ENCODE measurements at regions not wholly inside any gene's neighbourhood (a gene's known extent, or its start where the extent isn't known, plus 50 kb on each side); places are given as distances from the start of the nearest gene placed in this dataset.

- H4K20me1 ChIP-seq (ENCODE audit: insufficient read depth, low read length) = no peaks in the 10 kb centered on the region
- H3K4me1 ChIP-seq (ENCODE audit: low read length) = no peaks in the 10 kb centered on the region
- TF ChIP-seq EZH2 (optimal IDR thresholded peaks at IDR 0.05; ENCODE audit: low read depth, low read length) = no peak
- no peak overlapping the region for H3K4me3 ChIP-seq (ENCODE audit: low read length)
- H3K79me2 ChIP-seq (ENCODE audit: low read length) = no peaks in the 10 kb centered on the region
- no peaks in the 10 kb centered on the region for H3F3A ChIP-seq (ENCODE audit: insufficient read depth, low read length)
- H3K36me3 ChIP-seq (replicated peaks; ENCODE audit: insufficient read depth, low read length) = no peaks in the 10 kb centered on the region
- no peak overlapping the region for H2AFZ ChIP-seq (ENCODE audit: low read length)
- DNase-seq = no peak
- H3K4me2 ChIP-seq (ENCODE audit: low read depth, low read length) = no peak overlapping the region
- H3K27me3 ChIP-seq (replicated peaks; ENCODE audit: insufficient read depth, low read length) = no peaks in the 10 kb centered on the region
- H3K9me2 ChIP-seq (replicated peaks; ENCODE audit: insufficient read depth, low read length) = no peaks in the 10 kb centered on the region
- H3K9ac ChIP-seq (ENCODE audit: low read length) = no peak overlapping the region
- H3K27ac ChIP-seq (ENCODE audit: low read length) = no peak overlapping the region
- no peaks in the 10 kb centered on the region for H3K9me3 ChIP-seq (replicated peaks; ENCODE audit: insufficient read depth, low read length)
Measured at GRCh38 chr2:60028849-60029565, 524.4 kb downstream of the BCL11A start.

- H3K79me2 ChIP-seq (ENCODE audit: low read length) = no peaks in the 10 kb centered on the region
- H3K4me2 ChIP-seq (ENCODE audit: low read depth, low read length) = no peak overlapping the region
- DNase-seq = no peak
- no peaks in the 10 kb centered on the region for H3K9me3 ChIP-seq (replicated peaks; ENCODE audit: insufficient read depth, low read length)
- no peak for TF ChIP-seq EZH2 (optimal IDR thresholded peaks at IDR 0.05; ENCODE audit: low read depth, low read length)
- TF ChIP-seq EZH2phosphoT487 (IDR thresholded peaks at IDR 0.05; ENCODE audit: low read length) = no peak
- no peak for TF ChIP-seq CTCF (IDR thresholded peaks at IDR 0.05; ENCODE audit: low read length)
- H3K27ac ChIP-seq (ENCODE audit: low read length) = no peak overlapping the region
- no peaks in the 10 kb centered on the region for H4K20me1 ChIP-seq (ENCODE audit: insufficient read depth, low read length)
- no peaks in the 10 kb centered on the region for H3K9me2 ChIP-seq (replicated peaks; ENCODE audit: insufficient read depth, low read length)
- no peak overlapping the region for H3K9ac ChIP-seq (ENCODE audit: low read length)
- no peaks in the 10 kb centered on the region for H3K36me3 ChIP-seq (replicated peaks; ENCODE audit: insufficient read depth, low read length)
- no peak overlapping the region for H2AFZ ChIP-seq (ENCODE audit: low read length)
- no peaks in the 10 kb centered on the region for H3F3A ChIP-seq (ENCODE audit: insufficient read depth, low read length)
- H3K4me1 ChIP-seq (ENCODE audit: low read length) = no peaks in the 10 kb centered on the region
- H3K27me3 ChIP-seq (replicated peaks; ENCODE audit: insufficient read depth, low read length) = no peaks in the 10 kb centered on the region
- H3K4me3 ChIP-seq (ENCODE audit: low read length) = no peak overlapping the region
Measured at GRCh38 chr2:60025496-60025895, 528.0 kb downstream of the BCL11A start.

- Histone ChIP-seq H3K36me3 (replicated peaks; ENCODE audit: insufficient read depth, low read length) (no peaks in the 10 kb centered on the region), H4K20me1 (ENCODE audit: insufficient read depth, low read length) (no peaks in the 10 kb centered on the region), H3K4me3 (ENCODE audit: low read length) (no peak overlapping the region), H3K9me2 (replicated peaks; ENCODE audit: insufficient read depth, low read length) (no peaks in the 10 kb centered on the region), H3K9ac (ENCODE audit: low read length) (no peak overlapping the region), H3F3A (ENCODE audit: insufficient read depth, low read length) (no peaks in the 10 kb centered on the region), H3K27me3 (replicated peaks; ENCODE audit: insufficient read depth, low read length) (no peaks in the 10 kb centered on the region), H3K79me2 (ENCODE audit: low read length) (no peaks in the 10 kb centered on the region), H2AFZ (ENCODE audit: low read length) (no peak overlapping the region), H3K27ac (ENCODE audit: low read length) (no peak overlapping the region), H3K4me1 (ENCODE audit: low read length) (no peaks in the 10 kb centered on the region), H3K9me3 (replicated peaks; ENCODE audit: insufficient read depth, low read length) (no peaks in the 10 kb centered on the region), H3K4me2 (ENCODE audit: low read depth, low read length) (no peak overlapping the region)
- no peak for TF ChIP-seq EZH2 (optimal IDR thresholded peaks at IDR 0.05; ENCODE audit: low read depth, low read length)
- no peak for TF ChIP-seq CTCF (IDR thresholded peaks at IDR 0.05; ENCODE audit: low read length)
- TF ChIP-seq EZH2phosphoT487 (IDR thresholded peaks at IDR 0.05; ENCODE audit: low read length) = no peak
- no peak for DNase-seq
Measured at GRCh38 chr2:60023256-60023985, 530.0 kb downstream of the BCL11A start.

- Histone ChIP-seq H3K27me3 (replicated peaks; ENCODE audit: insufficient read depth, low read length) (no peaks in the 10 kb centered on the region), H3K9me2 (replicated peaks; ENCODE audit: insufficient read depth, low read length) (no peaks in the 10 kb centered on the region), H3K4me2 (ENCODE audit: low read depth, low read length) (no peak overlapping the region), H2AFZ (ENCODE audit: low read length) (no peak overlapping the region), H3K4me1 (ENCODE audit: low read length) (no peaks in the 10 kb centered on the region), H3K9me3 (replicated peaks; ENCODE audit: insufficient read depth, low read length) (no peaks in the 10 kb centered on the region), H3F3A (ENCODE audit: insufficient read depth, low read length) (no peaks in the 10 kb centered on the region), H3K9ac (ENCODE audit: low read length) (no peak overlapping the region), H4K20me1 (ENCODE audit: insufficient read depth, low read length) (no peaks in the 10 kb centered on the region), H3K4me3 (ENCODE audit: low read length) (no peak overlapping the region), H3K36me3 (replicated peaks; ENCODE audit: insufficient read depth, low read length) (no peaks in the 10 kb centered on the region), H3K27ac (ENCODE audit: low read length) (no peak overlapping the region), H3K79me2 (ENCODE audit: low read length) (no peaks in the 10 kb centered on the region)
- TF ChIP-seq EZH2phosphoT487 (IDR thresholded peaks at IDR 0.05; ENCODE audit: low read length) = no peak
- TF ChIP-seq CTCF (IDR thresholded peaks at IDR 0.05; ENCODE audit: low read length) = no peak
- TF ChIP-seq EZH2 (optimal IDR thresholded peaks at IDR 0.05; ENCODE audit: low read depth, low read length) = no peak
- no peak for DNase-seq
Measured at GRCh38 chr2:60007671-60008070, 545.8 kb downstream of the BCL11A start.

All from MM.1S (cell line).